Smooth muscle cell (in vitro differentiated cells): ENCODE measurements at regions not wholly inside any gene's neighbourhood (a gene's known extent, or its start where the extent isn't known, plus 50 kb on each side); places are given as distances from the start of the nearest gene placed in this dataset.

Experiments used
- DNase-seq: peaks from one replicate; lab custom pipeline; 2025; ENCODE audit not compliant: unreplicated experiment; lab: John Stamatoyannopoulos, UW
- H2AFZ ChIP-seq: fragments of 200-600 bp; sonication (generic); 2 replicates; pipeline ENCODE4 v1.6.0; 2016; ENCODE audit warnings: antibody characterized with exemption, low read depth, mild to moderate bottlenecking
- H3F3A ChIP-seq: fragments of 200-600 bp; sonication (generic); 2 replicates; pipeline ENCODE4 v1.6.0; 2017; ENCODE audit warnings: antibody characterized with exemption, low read depth
- H3K27ac ChIP-seq: fragments of 200-600 bp; sonication (generic); 2 replicates; pipeline ENCODE4 v1.5.1; 2016; ENCODE audit warnings: low read depth, mild to moderate bottlenecking
- H3K27me3 ChIP-seq: fragments of 200-600 bp; sonication (generic); 2 replicates; pipeline ENCODE4 v1.6.1; 2016; ENCODE audit warnings: low read depth, mild to moderate bottlenecking
- H3K36me3 ChIP-seq: fragments of 200-600 bp; sonication (generic); 2 replicates; pipeline ENCODE4 v1.5.1; 2016; ENCODE audit warnings: low read depth
- H3K4me1 ChIP-seq: fragments of 200-600 bp; sonication (generic); 2 replicates; pipeline ENCODE4 v1.5.1; 2016; ENCODE audit warnings: low read depth
- H3K4me2 ChIP-seq: fragments of 200-600 bp; sonication (generic); 2 replicates; pipeline ENCODE4 v1.6.0; 2016; ENCODE audit warnings: mild to moderate bottlenecking
- H3K4me3 ChIP-seq: fragments of 200-600 bp; sonication (generic); 2 replicates; pipeline ENCODE4 v1.5.1; 2016; ENCODE audit warnings: mild to moderate bottlenecking
- H3K79me2 ChIP-seq: fragments of 200-600 bp; sonication (generic); 2 replicates; pipeline ENCODE4 v1.6.0; 2016; ENCODE audit warnings: low read depth, mild to moderate bottlenecking
- H3K9ac ChIP-seq: fragments of 200-600 bp; sonication (generic); 2 replicates; pipeline ENCODE4 v1.6.0; 2016; ENCODE audit warnings: low read depth
- H3K9me3 ChIP-seq: fragments of 200-600 bp; sonication (generic); replicated peaks from 2 replicates; pipeline ENCODE4 v1.5.1; 2016; ENCODE audit warnings: low read depth
- H4K20me1 ChIP-seq: fragments of 200-600 bp; sonication (generic); 2 replicates; pipeline ENCODE4 v1.6.0; 2016; ENCODE audit warnings: low read depth
- WGBS: methylation state at CpG from one replicate; pipeline ENCODE4 v1.1.7; 2016; ENCODE audit warnings: low lambda C conversion rate; 5-methylcytosine and 5-hydroxymethylcytosine counted together
- TF ChIP-seq, protein P1 (sequence below): fragments of 200-600 bp; sonication (generic); IDR thresholded peaks from 2 replicates; pipeline ENCODE4 v1.5.1; 2017; ENCODE audit warnings: borderline replicate concordance, mild to moderate bottlenecking, antibody characterized with exemption; ENCODE audit not compliant: insufficient read depth, poor library complexity, severe bottlenecking

DNA sequence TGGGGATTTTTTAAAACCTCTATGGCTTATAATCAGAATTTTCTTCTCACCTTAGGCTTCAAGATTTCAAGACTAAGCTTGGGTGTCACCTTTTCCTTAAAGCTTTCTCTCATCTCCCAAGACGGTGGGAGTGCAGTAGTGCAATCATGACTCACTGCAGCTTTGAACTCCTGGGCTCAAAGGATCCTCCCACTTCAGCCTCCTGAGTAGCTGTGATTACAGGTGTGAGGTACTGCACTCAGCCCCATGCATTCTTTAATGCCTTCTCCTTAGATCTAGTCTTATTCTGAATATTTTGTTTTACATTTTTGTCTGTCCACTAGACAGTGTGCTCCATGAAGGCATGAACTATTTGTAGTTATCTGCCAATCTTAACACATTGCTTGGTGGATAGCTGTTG, 55.7 kb upstream of the FAT3 start:
- no peak overlapping the region for H3K27ac ChIP-seq
- 61% methylated on average over 1 of the region's 1 CpG for WGBS
- H3K9me3 ChIP-seq = no peaks in the 10 kb centered on the region

DNA sequence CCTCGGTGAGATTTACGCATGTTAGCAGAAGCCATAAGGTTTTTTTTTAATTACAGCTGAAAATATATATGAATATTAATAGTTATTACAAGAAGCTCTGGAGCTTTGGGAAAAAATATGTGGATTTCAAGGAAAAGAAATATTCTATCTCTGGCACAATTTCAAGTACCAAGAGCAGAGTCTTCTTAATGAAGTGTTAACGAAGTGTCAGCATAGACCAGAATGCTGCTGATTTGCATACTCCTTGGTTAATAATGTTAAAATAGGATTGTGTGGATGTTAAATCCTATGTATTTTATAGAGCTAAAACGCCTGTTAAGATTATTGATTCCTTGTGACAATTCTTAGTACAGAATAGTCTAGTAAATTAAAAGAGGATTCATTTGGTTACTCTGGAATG, 57.0 kb upstream of the FAT3 start:
- H3F3A ChIP-seq = no peaks in the 10 kb centered on the region
- TF ChIP-seq, protein P1, sequence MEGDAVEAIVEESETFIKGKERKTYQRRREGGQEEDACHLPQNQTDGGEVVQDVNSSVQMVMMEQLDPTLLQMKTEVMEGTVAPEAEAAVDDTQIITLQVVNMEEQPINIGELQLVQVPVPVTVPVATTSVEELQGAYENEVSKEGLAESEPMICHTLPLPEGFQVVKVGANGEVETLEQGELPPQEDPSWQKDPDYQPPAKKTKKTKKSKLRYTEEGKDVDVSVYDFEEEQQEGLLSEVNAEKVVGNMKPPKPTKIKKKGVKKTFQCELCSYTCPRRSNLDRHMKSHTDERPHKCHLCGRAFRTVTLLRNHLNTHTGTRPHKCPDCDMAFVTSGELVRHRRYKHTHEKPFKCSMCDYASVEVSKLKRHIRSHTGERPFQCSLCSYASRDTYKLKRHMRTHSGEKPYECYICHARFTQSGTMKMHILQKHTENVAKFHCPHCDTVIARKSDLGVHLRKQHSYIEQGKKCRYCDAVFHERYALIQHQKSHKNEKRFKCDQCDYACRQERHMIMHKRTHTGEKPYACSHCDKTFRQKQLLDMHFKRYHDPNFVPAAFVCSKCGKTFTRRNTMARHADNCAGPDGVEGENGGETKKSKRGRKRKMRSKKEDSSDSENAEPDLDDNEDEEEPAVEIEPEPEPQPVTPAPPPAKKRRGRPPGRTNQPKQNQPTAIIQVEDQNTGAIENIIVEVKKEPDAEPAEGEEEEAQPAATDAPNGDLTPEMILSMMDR = no peak
- no peaks in the 10 kb centered on the region for H3K27me3 ChIP-seq
- no peaks in the 10 kb centered on the region for H3K9me3 ChIP-seq
- no peak overlapping the region for H3K4me3 ChIP-seq
- H2AFZ ChIP-seq = no peak overlapping the region
- no peak overlapping the region for H3K4me2 ChIP-seq
- H3K4me1 ChIP-seq = no peaks in the 10 kb centered on the region
- H3K27ac ChIP-seq = no peak overlapping the region
- no peak for DNase-seq
- 93% methylated on average over 4 of the region's 4 CpGs for WGBS
- no peaks in the 10 kb centered on the region for H4K20me1 ChIP-seq
- no peaks in the 10 kb centered on the region for H3K36me3 ChIP-seq
- H3K79me2 ChIP-seq = no peaks in the 10 kb centered on the region
- H3K9ac ChIP-seq = no peak overlapping the region

More for the DNA sequence above, 55.7 kb upstream of the FAT3 start:
- no peak overlapping the region for H2AFZ ChIP-seq
- H3K4me2 ChIP-seq = no peak overlapping the region
- TF ChIP-seq, protein P1 = no peak
- no peaks in the 10 kb centered on the region for H3K4me1 ChIP-seq
- H3K79me2 ChIP-seq = no peaks in the 10 kb centered on the region
- no peaks in the 10 kb centered on the region for H4K20me1 ChIP-seq
- no peak overlapping the region for H3K9ac ChIP-seq
- DNase-seq = no peak
- H3K36me3 ChIP-seq = no peaks in the 10 kb centered on the region
- no peaks in the 10 kb centered on the region for H3F3A ChIP-seq
- no peaks in the 10 kb centered on the region for H3K27me3 ChIP-seq
- no peak overlapping the region for H3K4me3 ChIP-seq

DNA sequence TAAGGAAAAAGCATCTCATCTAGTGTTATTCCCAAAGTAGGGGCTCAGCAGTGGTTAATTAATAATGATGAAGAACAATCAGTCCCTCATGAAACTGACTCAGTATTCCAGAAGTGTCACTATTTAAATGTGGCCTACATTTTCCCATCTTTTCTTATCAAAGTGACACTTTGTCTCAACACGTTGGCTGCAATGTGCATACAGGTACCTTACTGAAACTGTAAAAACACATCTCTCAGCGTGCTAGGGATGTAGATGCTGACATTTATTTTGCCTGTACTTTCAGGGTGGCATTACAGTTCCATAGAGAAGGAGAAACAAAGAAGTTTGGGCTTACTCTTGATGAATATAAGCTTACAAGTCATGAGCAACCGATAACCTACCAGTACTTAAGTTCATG, 58.3 kb upstream of the FAT3 start:
- H3K36me3 ChIP-seq = no peaks in the 10 kb centered on the region
- H3F3A ChIP-seq = no peaks in the 10 kb centered on the region
- no peaks in the 10 kb centered on the region for H4K20me1 ChIP-seq
- no peaks in the 10 kb centered on the region for H3K79me2 ChIP-seq
- no peak overlapping the region for H3K9ac ChIP-seq
- no peaks in the 10 kb centered on the region for H3K4me1 ChIP-seq
- 90% methylated on average over 3 of the region's 3 CpGs for WGBS
- DNase-seq = no peak
- H3K27me3 ChIP-seq = no peaks in the 10 kb centered on the region
- no peak overlapping the region for H2AFZ ChIP-seq
- no peak overlapping the region for H3K4me3 ChIP-seq
- TF ChIP-seq, protein P1 = no peak
- H3K9me3 ChIP-seq = no peaks in the 10 kb centered on the region
- no peak overlapping the region for H3K27ac ChIP-seq
- no peak overlapping the region for H3K4me2 ChIP-seq

DNA sequence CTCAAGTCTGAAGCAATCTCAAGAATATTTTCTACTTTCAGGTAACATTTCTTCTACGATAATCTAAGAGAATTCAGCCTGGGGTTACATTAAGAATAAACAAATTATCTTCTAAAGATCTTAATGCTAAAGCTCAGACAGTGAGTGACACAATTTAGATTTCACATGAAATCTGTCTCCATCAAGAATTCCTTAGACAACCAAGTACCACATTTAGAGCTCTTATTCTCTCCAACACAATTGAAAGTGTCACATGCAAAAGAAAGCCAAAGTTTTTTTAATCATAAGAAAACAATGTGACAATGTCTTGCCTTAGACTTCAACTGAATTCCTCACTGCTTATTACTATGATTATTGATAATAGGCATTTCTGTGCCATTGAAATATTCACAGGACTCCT, 60.7 kb upstream of the FAT3 start:
- no peak overlapping the region for H3K27ac ChIP-seq
- H3K36me3 ChIP-seq = no peaks in the 10 kb centered on the region
- H3K9me3 ChIP-seq = no peaks in the 10 kb centered on the region
- TF ChIP-seq, protein P1 = no peak
- no peaks in the 10 kb centered on the region for H3K79me2 ChIP-seq
- H3K4me2 ChIP-seq = no peak overlapping the region
- H3F3A ChIP-seq = no peaks in the 10 kb centered on the region
- no peaks in the 10 kb centered on the region for H4K20me1 ChIP-seq
- H2AFZ ChIP-seq = no peak overlapping the region
- no peak overlapping the region for H3K4me3 ChIP-seq
- 87% methylated on average over 1 of the region's 1 CpG for whole genome bisulfite sequencing
- no peak for DNase-seq
- no peaks in the 10 kb centered on the region for H3K27me3 ChIP-seq
- H3K9ac ChIP-seq = no peak overlapping the region
- H3K4me1 ChIP-seq = no peaks in the 10 kb centered on the region
